Lung (tissue), 11 donors: ENCODE measurements at regions not wholly inside any gene's neighbourhood (a gene's known extent, or its start where the extent isn't known, plus 50 kb on each side); places are given as distances from the start of the nearest gene placed in this dataset.
"Not testable (repeated sequence)": the region's sequence is repeated elsewhere in the genome, so short reads cannot be mapped to it uniquely, and the experiment has no call there.

Source experiments
- ATAC-seq: fragments of 200-7000 bp; cut with Tn5 transposase; one replicate; pipeline ENCODE4 v1.9.1; 2020; ENCODE audit warnings: moderate number of reproducible peaks; ENCODE audit not compliant: insufficient read depth, low FRiP score
- DNase-seq, 3 donors: peaks; one replicate each; pipeline ENCODE4 v3.0.0-alpha.2; 2013 to 2017
- H3K27ac ChIP-seq, 2 donors: one replicate each; pipeline ENCODE4 v1.5.1; 2013; ENCODE audit warnings: mild to moderate bottlenecking in 2 of 2, moderate library complexity in 2 of 2, control low read depth in 1 of 2, inconsistent platforms in 1 of 2, low read depth in 1 of 2, low read length in 1 of 2
- H3K27me3 ChIP-seq, 3 donors: one replicate each; pipeline ENCODE4 v1.5.1; 2013; ENCODE audit warnings: low read length in 2 of 3; ENCODE audit not compliant: control insufficient read depth in 3 of 3, insufficient read depth in 3 of 3
- H3K36me3 ChIP-seq, 4 donors: one replicate each; pipeline ENCODE4 v1.5.1; 2013; ENCODE audit warnings: low read length in 4 of 4, mild to moderate bottlenecking in 1 of 4, moderate library complexity in 1 of 4; ENCODE audit not compliant: control insufficient read depth in 4 of 4, insufficient read depth in 4 of 4
- H3K4me1 ChIP-seq, 5 donors: one replicate each; pipeline ENCODE4 v1.5.1; 2013; ENCODE audit warnings: low read length in 5 of 5, mild to moderate bottlenecking in 2 of 5, moderate library complexity in 1 of 5; ENCODE audit not compliant: control insufficient read depth in 5 of 5, insufficient read depth in 5 of 5
- H3K4me3 ChIP-seq: one replicate; pipeline ENCODE4 v1.5.1; 2013; ENCODE audit warnings: mild to moderate bottlenecking, control low read depth, moderate library complexity
- H3K9ac ChIP-seq, 2 donors: one replicate each; pipeline ENCODE4 v1.5.1; 2013; ENCODE audit warnings: low read length in 2 of 2, control low read depth in 1 of 2; ENCODE audit not compliant: insufficient read depth in 1 of 2
- H3K9me3 ChIP-seq, 4 donors: one replicate each; pipeline ENCODE4 v1.5.1; 2013; ENCODE audit warnings: low read length in 3 of 4, mild to moderate bottlenecking in 1 of 4, moderate library complexity in 1 of 4; ENCODE audit not compliant: control insufficient read depth in 4 of 4, insufficient read depth in 3 of 4
- CTCF ChIP-seq: IDR thresholded peaks from 2 replicates; pipeline ENCODE4 v1.5.1; 2012; ENCODE audit warnings: mild to moderate bottlenecking; ENCODE audit errors: control extremely low read depth, extremely low read depth
- WGBS, 2 donors: extraction: QIAGEN DNeasy Blood & Tissue Kit; methylation state at CpG; one replicate each; pipeline ENCODE4 v1.1.7; 2013; 5-methylcytosine and 5-hydroxymethylcytosine counted together
- donor health status: control.
- donor health status: control.
- donor health status: Bipolar disorder and iron deficiency.
- donor health status: healthy.
- donor health status: DM: yes; HTN: yes; CAD: no.

- WGBS, 2 donors, result 84 to 87% methylated on average over 4 of the region's 4 CpGs
- peaks cover 0 to 1% (median 0%) of the 10 kb centered on the region in 4 donors for H3K9me3 ChIP-seq
- no peaks in the 10 kb centered on the region for H3K27me3 ChIP-seq
- H3K9ac ChIP-seq, result no peak overlapping the region
- ATAC-seq (no peak), DNase-seq (no peak)
- H3K4me1 ChIP-seq, result no peaks in the 10 kb centered on the region
- no peak for TF ChIP-seq CTCF
- H3K36me3 ChIP-seq, result no peaks in the 10 kb centered on the region
- H3K4me3 ChIP-seq, result no peak overlapping the region
- H3K27ac ChIP-seq, result no peak overlapping the region
Measured at GRCh38 chr7:19351341-19352304, 206.4 kb upstream of the FERD3L start.

GRCh38 chr7:19339512-19339911, 194.3 kb upstream of the FERD3L start:
- no peak for TF ChIP-seq CTCF
- no peaks in the 10 kb centered on the region for H3K36me3 ChIP-seq
- no peaks in the 10 kb centered on the region for H3K27me3 ChIP-seq
- no peak for ATAC-seq
- peaks cover 0 to 2% (median 0%) of the 10 kb centered on the region in 4 donors for H3K9me3 ChIP-seq
- no peak for DNase-seq
- no peaks in the 10 kb centered on the region for H3K4me1 ChIP-seq
- no peak overlapping the region for H3K9ac ChIP-seq
- no peak overlapping the region for H3K27ac ChIP-seq
- no peak overlapping the region for H3K4me3 ChIP-seq
- WGBS, 2 donors, result 93 to 95% methylated on average over 11 of the region's 11 CpGs

- not testable (repeated sequence) for H3K9ac ChIP-seq, H3K4me1 ChIP-seq, H3K36me3 ChIP-seq, H3K4me3 ChIP-seq, H3K27me3 ChIP-seq, DNase-seq, H3K9me3 ChIP-seq, H3K27ac ChIP-seq, ATAC-seq
- 81 to 90% methylated on average over 3 of the region's 3 CpGs for WGBS, 2 donors
Measured at GRCh38 chr7:19338512-19338911, 193.3 kb upstream of the FERD3L start.

GRCh38 chr7:19336836-19337383, 191.7 kb upstream of the FERD3L start:
- Histone ChIP-seq H3K9me3 (peaks cover 0 to 2% (median 0%) of the 10 kb centered on the region in 4 donors), H3K36me3 (no peaks in the 10 kb centered on the region), H3K9ac (no peak overlapping the region), H3K27ac (no peak overlapping the region), H3K4me1 (no peaks in the 10 kb centered on the region), H3K4me3 (no peak overlapping the region), H3K27me3 (no peaks in the 10 kb centered on the region)
- TF ChIP-seq CTCF, result no peak
- 53 to 68% methylated on average over 2 of the region's 2 CpGs for WGBS, 2 donors
- ATAC-seq (no peak), DNase-seq (no peak)
